ENCODE measurements at regions not wholly inside any gene's neighbourhood (a gene's known extent, or its start where the extent isn't known, plus 50 kb on each side); places are given as distances from the start of the nearest gene placed in this dataset.
"Not testable (repeated sequence)": the region's sequence is repeated elsewhere in the genome, so short reads cannot be mapped to it uniquely, and the experiment has no call there.

GRCh38 chr2:126952216-126952615 lies 53.5 kb downstream of the TEX51 start:
- DNase-seq (ENCODE audit: low read depth in 2 of 2): no peak

GRCh38 chr2:126953483-126953882 lies 54.8 kb downstream of the TEX51 start:
- no peak for DNase-seq (ENCODE audit: low read depth in 2 of 2)

GRCh38 chr2:126954831-126955230 lies 56.1 kb downstream of the TEX51 start:
- DNase-seq (ENCODE audit: low read depth in 2 of 2): no peak

GRCh38 chr2:126956773-126957172 lies 58.1 kb downstream of the TEX51 start:
- DNase-seq (ENCODE audit: low read depth in 2 of 2): not testable (repeated sequence)

- no peak for DNase-seq (ENCODE audit: low read depth in 2 of 2)
Observed at GRCh38 chr2:126963390-126963789, 64.7 kb downstream of the TEX51 start.

GRCh38 chr2:126966601-126967000 lies 67.9 kb downstream of the TEX51 start:
- no peak for DNase-seq (ENCODE audit: low read depth in 2 of 2)

GRCh38 chr2:126970583-126970982 lies 71.9 kb downstream of the TEX51 start:
- DNase-seq (ENCODE audit: low read depth in 2 of 2): no peak

GRCh38 chr2:126971162-126971480 lies 72.4 kb downstream of the TEX51 start:
- no peak for DNase-seq (ENCODE audit: low read depth in 2 of 2)

- peak; percentile 11 to 12 for DNase-seq (ENCODE audit: low read depth in 2 of 2)
Observed at GRCh38 chr2:126971481-126972278, 73.0 kb downstream of the TEX51 start.

GRCh38 chr2:126972279-126972626 lies 73.6 kb downstream of the TEX51 start:
- no peak for DNase-seq (ENCODE audit: low read depth in 2 of 2)

- DNase-seq (ENCODE audit: low read depth in 2 of 2): no peak
Observed at GRCh38 chr2:126973745-126974144, 75.1 kb downstream of the TEX51 start.

- no peak for DNase-seq (ENCODE audit: low read depth in 2 of 2)
Observed at GRCh38 chr2:126975671-126976655, 77.3 kb downstream of the TEX51 start.

GRCh38 chr2:126976721-126977328 lies 78.1 kb downstream of the TEX51 start:
- DNase-seq (ENCODE audit: low read depth in 2 of 2): no peak

GRCh38 chr2:126978333-126978732 lies 79.6 kb downstream of the TEX51 start:
- DNase-seq (ENCODE audit: low read depth in 2 of 2): no peak

GRCh38 chr2:126979039-126980003 lies 80.6 kb downstream of the TEX51 start:
- no peak for DNase-seq (ENCODE audit: low read depth in 2 of 2)

- DNase-seq (ENCODE audit: low read depth in 2 of 2): no peak
Observed at GRCh38 chr2:126981476-126981875, 82.8 kb downstream of the TEX51 start.

GRCh38 chr2:126982935-126983334 lies 84.2 kb downstream of the TEX51 start:
- DNase-seq (ENCODE audit: low read depth in 2 of 2): no peak

GRCh38 chr2:126986631-126987187 lies 88.0 kb downstream of the TEX51 start:
- DNase-seq (ENCODE audit: low read depth in 2 of 2): no peak

GRCh38 chr2:126988482-126988881 lies 89.8 kb downstream of the TEX51 start:
- DNase-seq (ENCODE audit: low read depth in 2 of 2): no peak

GRCh38 chr2:126989064-126989463 lies 90.4 kb downstream of the TEX51 start:
- not testable (repeated sequence) for DNase-seq (ENCODE audit: low read depth in 2 of 2)

- DNase-seq (ENCODE audit: low read depth in 2 of 2): no peak
Observed at GRCh38 chr2:126990200-126990599, 91.5 kb downstream of the TEX51 start.
